HuH-7 (cell line): ENCODE measurements at regions not wholly inside any gene's neighbourhood (a gene's known extent, or its start where the extent isn't known, plus 50 kb on each side); places are given as distances from the start of the nearest gene placed in this dataset.

ENCODE experiments used
- DNase-seq: peaks from one replicate; pipeline ENCODE4 v3.0.0; 2011; ENCODE audit warnings: low spot score

GRCh38 chr9:104448036-104448435 lies 56.0 kb upstream of the OR13F1 start:
- no peak for DNase-seq
